ENCODE measurements at regions not wholly inside any gene's neighbourhood (a gene's known extent, or its start where the extent isn't known, plus 50 kb on each side); places are given as distances from the start of the nearest gene placed in this dataset.
"Not testable (repeated sequence)": the region's sequence is repeated elsewhere in the genome, so short reads cannot be mapped to it uniquely, and the experiment has no call there.

DNA sequence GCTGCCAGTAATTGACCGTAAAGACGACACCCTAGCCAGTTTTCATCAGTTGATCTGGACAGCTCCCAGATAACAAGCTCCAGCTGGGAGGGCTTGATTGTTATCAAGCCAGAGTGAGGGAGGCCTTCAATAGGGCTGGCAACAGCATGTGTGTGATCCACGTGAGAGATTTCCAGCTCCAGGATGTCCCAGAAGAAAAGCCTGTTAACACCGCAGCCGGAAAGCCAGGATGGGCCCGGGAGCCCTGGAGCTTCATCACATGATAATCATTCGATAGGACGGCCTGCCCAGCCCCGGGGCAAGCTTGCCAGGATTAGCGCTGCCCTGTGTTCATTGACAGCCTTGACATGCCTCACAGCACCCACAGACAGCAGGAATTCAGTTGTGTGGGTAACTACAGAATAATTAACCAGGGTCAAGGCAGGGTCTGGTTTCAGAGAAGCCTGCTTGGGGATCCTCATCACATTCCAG lies 182.5 kb downstream of the C1D start:
- DNase-seq: no peak

- DNase-seq: no peak
Observed at GRCh38 chr2:67881816-67882215, 181.0 kb downstream of the C1D start.

DNA sequence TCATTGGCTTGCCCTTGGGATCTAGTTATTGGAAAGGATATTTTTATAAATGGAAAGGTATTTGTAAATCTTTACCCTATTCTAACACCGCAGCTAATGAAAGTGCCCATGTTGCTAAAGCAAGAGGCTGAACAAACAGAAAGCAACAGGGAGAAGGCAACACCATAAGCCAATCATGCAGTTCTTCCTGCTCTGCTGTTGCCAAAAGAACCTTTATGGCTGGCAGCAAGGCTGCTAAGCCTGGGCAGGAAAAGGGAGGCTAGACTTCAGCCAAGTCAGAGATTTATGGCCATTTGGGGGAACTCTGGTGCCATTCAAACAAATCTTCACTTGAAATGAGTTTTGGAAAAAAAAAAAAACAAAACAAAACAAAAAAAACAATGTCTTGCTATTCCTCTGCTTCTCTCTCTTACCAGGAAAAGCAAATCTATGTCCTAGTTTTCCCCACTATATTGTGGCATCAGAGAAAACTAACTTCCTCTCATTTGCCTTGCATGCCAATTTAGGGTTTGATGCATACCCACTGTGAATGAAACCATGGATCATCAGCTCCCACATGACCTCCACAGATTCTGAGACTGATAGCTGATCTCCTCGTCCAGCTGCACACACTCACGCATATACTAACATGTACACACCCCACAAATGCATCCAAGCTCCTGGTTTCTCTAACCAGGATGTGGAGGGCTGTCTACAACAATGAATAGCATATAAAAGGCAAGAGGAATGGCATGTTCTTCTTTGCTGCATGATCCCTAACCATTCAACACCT lies 179.3 kb downstream of the C1D start:
- DNase-seq: no peak

GRCh38 chr2:67888351-67889005 lies 174.3 kb downstream of the C1D start:
- no peak for DNase-seq

DNA sequence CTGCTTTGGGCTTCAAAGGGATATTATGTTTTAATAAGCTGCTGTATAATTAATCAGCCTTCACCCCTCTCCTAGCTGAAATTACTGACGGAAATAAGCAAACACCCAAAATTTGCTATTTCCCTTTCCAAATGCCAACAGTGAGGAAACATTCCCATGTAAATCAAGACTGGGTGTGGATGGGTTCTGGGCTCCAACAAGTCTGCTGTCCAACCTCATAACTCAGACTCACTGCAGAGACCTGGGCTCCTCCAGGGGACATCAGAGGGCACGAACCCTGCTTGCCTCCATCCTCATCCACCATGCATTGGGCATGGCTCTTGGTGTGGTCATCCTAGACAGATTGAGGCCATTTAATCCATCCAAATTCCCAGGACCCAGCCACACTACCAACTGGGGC lies 173.7 kb downstream of the C1D start:
- DNase-seq: no peak

- no peak for DNase-seq
Observed at GRCh38 chr2:67891642-67892041, 171.2 kb downstream of the C1D start.

GRCh38 chr2:67892339-67892846 lies 170.4 kb downstream of the C1D start:
- no peak for DNase-seq

DNA sequence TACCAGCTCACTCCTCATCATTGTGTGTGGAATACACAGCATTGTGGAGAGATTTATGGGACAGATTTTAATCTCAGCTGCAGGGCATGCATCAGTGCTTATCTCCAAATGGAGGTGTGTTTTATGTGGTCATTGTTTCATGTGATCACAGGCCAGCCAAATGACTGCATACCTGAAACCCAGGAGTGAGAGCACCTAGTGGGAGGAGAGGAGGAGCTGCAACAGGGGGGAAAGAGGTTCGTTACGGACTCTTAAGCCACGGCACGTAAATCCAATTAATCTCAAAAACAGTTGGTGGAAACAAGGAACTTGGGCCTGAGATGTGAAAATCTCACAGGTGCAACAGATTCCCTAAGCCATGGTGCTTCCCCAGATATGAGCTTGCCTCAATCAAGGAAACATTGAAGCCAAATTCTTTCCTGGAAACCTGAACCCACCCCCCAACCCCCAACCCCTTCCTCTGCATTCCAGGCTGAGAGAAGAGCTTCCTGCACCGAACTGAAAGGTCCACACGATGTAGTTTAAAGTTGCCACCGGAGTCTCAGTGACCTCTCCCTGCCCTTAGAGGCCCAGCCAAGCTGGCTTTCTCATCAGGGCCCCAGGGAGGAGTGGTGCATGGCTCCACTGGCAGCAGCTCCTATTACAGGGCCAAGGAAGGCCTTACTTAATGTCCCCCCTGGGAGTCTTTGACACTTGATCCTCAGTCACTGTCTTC lies 167.4 kb downstream of the C1D start:
- DNase-seq: no peak

- DNase-seq: no peak
Observed at GRCh38 chr2:67896076-67896475, 166.7 kb downstream of the C1D start.

GRCh38 chr2:67896476-67896875 lies 166.3 kb downstream of the C1D start:
- no peak for DNase-seq

DNA sequence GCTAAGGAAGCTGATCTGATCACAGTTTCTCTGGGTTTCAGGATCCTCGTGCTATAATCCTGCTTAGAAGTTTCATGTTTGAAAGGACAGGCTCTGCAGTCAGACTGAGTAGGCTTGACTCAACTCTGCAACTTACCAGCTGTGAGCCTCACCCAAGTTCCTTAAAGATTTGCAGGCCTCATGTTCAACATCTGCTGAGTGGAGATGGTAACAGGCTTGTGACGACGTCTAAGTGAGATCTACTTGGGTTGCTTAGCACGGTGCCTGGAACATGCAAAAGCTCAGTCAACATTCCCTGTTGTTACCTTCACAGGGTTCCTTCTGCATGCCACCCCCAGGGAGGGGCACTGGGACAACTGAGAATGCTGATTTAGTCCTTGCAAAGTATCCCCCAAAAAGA lies 164.2 kb downstream of the C1D start:
- DNase-seq: no peak

DNA sequence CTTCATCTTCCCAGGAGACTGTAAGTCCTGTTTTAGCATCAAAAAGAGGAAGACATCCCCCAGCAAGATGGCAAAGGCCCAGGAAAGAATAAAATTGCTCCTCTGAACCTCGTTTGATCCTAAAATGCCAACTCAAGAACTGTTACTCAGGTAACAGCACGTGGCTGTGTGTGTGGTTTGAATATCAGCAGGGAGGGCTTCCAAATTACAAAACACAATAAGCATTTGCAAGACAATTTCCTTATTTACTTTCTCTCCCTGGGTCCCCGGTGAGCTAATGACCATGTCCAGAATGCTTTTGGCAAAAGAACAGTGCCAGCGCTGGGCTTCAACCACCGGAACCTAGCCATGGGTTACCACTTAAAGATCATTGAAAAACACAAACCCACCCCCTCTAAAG lies 163.6 kb downstream of the C1D start:
- no peak for DNase-seq

- DNase-seq: no peak
Observed at GRCh38 chr2:67900826-67901225, 162.0 kb downstream of the C1D start.

DNA sequence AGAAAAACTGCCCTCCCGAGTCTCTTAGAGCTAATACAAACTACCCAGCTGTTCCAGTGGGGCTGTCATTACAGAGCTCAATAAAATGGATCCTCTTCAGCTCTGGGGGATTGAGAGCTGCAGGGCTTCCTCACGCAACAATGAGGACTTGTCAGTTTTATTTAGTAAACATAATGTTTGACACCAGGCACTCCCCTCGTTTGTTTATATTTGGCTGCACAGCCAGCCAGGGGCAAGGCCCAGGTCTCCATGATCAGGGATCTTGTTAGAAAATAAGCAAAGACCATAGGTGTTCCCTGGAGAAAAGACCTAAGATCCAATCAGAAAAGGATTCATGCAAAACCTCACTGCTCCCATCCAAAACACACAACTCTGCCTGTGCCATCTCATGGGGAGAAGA lies 158.2 kb downstream of the C1D start:
- DNase-seq: no peak

- DNase-seq: no peak
Observed at GRCh38 chr2:67904966-67905365, 157.8 kb downstream of the C1D start.

DNA sequence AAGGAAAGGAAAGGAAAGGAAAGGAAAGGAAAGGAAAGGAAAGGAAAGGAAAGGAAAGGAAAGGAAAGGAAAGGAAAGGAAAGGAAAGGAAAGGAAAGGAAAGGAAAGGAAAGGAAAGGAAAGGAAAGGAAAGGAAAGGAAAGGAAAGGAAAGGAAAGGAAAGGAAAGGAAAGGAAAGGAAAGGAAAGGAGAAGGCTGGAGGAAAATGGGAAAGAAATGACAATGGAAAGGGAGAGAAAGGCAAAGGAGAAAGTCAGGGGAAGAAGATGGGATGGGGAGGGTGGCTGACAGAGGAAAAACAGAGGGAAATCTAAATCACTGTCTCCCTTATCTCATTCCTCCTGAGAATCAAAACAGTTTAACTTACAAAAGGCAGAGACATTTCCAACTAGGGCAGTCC lies 156.3 kb downstream of the C1D start:
- DNase-seq: not testable (repeated sequence)

GRCh38 chr2:67917332-67918054 lies 145.3 kb downstream of the C1D start:
- DNase-seq: no peak

- DNase-seq: no peak
Observed at GRCh38 chr2:67918471-67918870, 144.3 kb downstream of the C1D start.

DNA sequence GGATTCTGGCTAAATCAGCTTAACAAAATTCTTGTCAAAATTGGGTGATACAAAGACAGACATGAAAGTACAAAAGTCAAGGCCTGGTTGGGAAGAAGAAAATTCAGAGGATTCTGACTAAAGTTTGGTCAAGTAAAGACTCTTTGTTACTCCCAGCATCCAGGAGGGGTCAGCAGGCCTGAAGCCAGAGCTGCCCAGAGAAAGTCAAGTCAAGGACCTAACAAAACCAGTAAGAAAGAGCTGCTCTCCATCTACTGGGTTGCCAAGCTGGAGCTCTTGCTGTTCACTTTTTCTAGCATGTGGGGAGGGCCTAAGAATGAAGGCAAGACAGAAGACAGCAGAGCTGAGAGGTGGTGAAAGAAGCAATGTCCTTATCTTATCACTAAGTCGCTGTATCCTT lies 143.3 kb downstream of the C1D start:
- no peak for DNase-seq

GRCh38 chr2:67922080-67922785 lies 140.6 kb downstream of the C1D start:
- no peak for DNase-seq

GRCh38 chr2:67923696-67924095 lies 139.1 kb downstream of the C1D start:
- no peak for DNase-seq

DNA sequence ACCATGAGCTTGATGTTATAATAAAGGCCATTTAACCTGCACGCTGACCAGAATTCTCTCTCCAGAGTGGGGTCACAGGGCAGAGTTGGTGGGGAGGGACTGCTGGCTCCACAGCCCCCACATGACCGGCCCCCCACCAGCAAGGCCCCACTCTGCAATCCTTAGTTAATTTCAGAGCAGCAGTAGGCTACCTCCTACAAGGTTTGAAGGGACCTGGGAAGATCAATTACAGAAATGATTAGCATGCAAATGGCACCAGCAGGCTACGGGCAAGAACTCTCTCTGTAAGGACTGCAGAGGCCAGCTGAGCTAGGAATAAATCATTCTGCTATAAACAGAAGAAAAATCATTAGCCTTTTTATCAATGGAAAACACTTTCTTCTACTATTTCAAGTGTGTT lies 135.3 kb downstream of the C1D start:
- DNase-seq: no peak
